ENCODE measurements at regions not wholly inside any gene's neighbourhood (a gene's known extent, or its start where the extent isn't known, plus 50 kb on each side); places are given as distances from the start of the nearest gene placed in this dataset.

- no peak overlapping the region for H2AFZ ChIP-seq
Measured at GRCh38 chr22:49018601-49019000, 809.1 kb downstream of the BRD1 start.

More at GRCh38 chr22:49018601-49019000, 809.1 kb downstream of the BRD1 start:
- Histone ChIP-seq H3K27ac (ENCODE audit: low read depth) (no peak overlapping the region), H4K20me1 (replicated peaks; ENCODE audit: insufficient read depth) (no peaks in the 10 kb centered on the region), H3K9me2 (ENCODE audit: insufficient read depth) (no peaks in the 10 kb centered on the region), H3K36me3 (ENCODE audit: insufficient read depth) (no peaks in the 10 kb centered on the region), H3F3A (replicated peaks; ENCODE audit: low read depth) (no peaks in the 10 kb centered on the region), H3K79me2 (replicated peaks; ENCODE audit: insufficient read depth) (no peaks in the 10 kb centered on the region), H3K4me2 (no peak overlapping the region), H3K4me3 (no peak overlapping the region), H3K4me1 (ENCODE audit: insufficient read depth) (no peaks in the 10 kb centered on the region), H3K27me3 (ENCODE audit: insufficient read depth) (no peaks in the 10 kb centered on the region)
- H3K27me3 Mint-ChIP-seq (ENCODE audit: insufficient read depth, low read depth, poor library complexity), result peaks cover 7% of the 10 kb centered on the region
- TF ChIP-seq EZH2 (IDR thresholded peaks at IDR 0.05; ENCODE audit: low read depth, unreplicated experiment) (no peak), ZNF462 (CRISPR knock-in tag; IDR thresholded peaks at IDR 0.05) (no peak), POLR2AphosphoS5 (IDR thresholded peaks at IDR 0.05; ENCODE audit: low read depth) (no peak), EZH2phosphoT487 (IDR thresholded peaks at IDR 0.05; ENCODE audit: unreplicated experiment) (no peak), CTCF (conservative IDR thresholded peaks at IDR 0.05; ENCODE audit: low read depth in 2 of 2) (no peak), ETS1 (IDR thresholded peaks at IDR 0.05) (no peak), REST (IDR thresholded peaks at IDR 0.05; ENCODE audit: unreplicated experiment) (no peak), JUNB (IDR thresholded peaks at IDR 0.05; ENCODE audit: unreplicated experiment) (no peak), STAT1 (IDR thresholded peaks at IDR 0.05; ENCODE audit: unreplicated experiment) (no peak), ZNF331 (CRISPR knock-in tag; IDR thresholded peaks at IDR 0.05; ENCODE audit: low read depth) (no peak)
- H3K4me1 Mint-ChIP-seq, result 0 out of 3 replicates have a peak, but pooled peaks cover 3% of the 10 kb centered on the region
- ATAC-seq (no peak), DNase-seq (ENCODE audit: low spot score) (no peak)
- no peak overlapping the region for H3K4me3 Mint-ChIP-seq
- H3K27ac Mint-ChIP-seq, result no peak overlapping the region
- no peaks in the 10 kb centered on the region for H3K9me3 Mint-ChIP-seq
- no peaks in the 10 kb centered on the region for H3K36me3 Mint-ChIP-seq (ENCODE audit: low read depth)

Data from GM23338 (cell line).